LHCN-M2 (cell line): ENCODE measurements at regions not wholly inside any gene's neighbourhood (a gene's known extent, or its start where the extent isn't known, plus 50 kb on each side); places are given as distances from the start of the nearest gene placed in this dataset.
"Not testable (repeated sequence)": the region's sequence is repeated elsewhere in the genome, so short reads cannot be mapped to it uniquely, and the experiment has no call there.

ENCODE experiments used
- DNase-seq: peaks from one replicate; pipeline ENCODE4 v3.0.0-alpha.2; 2012; ENCODE audit warnings: low read depth

DNA sequence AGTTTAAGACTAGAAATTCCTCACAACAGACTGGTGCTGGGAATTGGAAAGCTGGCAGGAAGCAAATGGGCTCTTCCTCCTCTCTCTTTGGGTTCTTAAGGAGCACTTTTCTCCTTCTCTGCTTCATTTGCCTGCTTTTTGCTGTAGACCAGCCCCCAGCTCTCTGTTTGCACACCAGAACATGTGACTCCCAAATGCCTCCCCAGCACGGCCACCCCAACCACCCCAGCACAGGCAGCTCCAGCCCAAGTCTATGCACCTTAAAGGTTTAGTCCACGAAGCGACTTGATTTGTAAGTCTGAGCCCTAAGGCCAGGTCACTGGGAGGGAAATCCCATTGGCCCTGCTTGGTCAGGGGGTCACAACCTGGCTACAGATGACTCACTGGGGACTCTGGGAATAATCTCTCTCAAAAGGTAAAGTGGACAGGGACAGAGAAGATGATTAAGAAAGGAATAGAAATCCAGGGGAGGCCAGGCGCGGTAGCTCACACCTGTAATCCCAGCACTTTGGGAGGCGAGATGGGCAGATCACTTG lies 377.8 kb upstream of the PROK2 start:
- DNase-seq: no peak

DNA sequence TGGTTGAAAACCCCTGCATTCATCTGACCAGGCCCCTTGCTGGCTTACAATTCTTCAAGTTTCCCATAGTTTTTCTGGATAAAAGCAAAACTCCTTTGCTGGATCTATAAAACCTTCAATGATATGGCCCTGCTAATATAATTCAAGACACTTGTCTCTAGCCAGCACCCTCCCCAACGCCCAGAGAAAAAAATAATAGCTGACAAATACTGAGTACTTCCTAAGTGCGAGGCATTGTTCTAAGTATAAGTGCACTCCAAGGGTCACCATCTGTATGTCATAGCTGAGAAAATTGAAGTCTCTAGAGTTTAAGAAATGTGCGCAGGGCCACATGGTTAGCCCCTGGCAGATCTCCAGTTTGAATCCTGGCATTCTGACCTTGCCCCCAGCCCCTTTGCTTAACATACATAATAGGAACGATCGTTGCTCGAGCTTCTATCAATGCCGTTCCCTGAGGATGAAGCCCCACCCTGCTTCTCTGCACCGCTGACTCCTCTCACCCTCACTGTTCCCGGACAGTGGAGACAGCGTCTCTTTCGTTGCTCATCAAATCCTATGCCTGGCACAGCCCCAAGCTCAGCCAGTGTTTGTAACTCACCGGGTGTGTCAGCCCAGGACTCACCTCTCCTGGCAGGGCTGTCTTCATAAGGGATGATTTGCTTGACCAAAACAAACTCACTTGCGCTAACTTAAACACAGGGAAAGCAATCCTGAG lies 377.1 kb upstream of the PROK2 start:
- DNase-seq: peak; percentile 31

DNA sequence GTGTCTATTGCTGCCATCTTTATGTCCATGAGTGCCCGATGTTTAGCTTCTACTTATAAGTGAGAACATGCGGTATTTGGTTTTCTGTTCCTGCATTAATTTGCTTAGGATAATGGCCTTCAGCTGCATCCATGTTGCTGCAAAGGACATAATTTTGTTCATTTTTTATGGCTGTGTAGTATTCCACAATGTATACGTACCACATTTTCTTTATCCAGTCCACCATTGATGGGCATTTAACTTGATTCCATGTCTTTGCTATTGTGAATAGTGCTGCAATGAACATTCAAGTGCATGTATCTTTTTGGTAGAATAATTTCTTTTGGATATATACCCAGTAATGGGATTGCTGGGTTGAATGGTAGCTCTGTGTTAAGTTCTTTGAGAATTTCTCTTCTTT lies 376.3 kb upstream of the PROK2 start:
- DNase-seq: not testable (repeated sequence)

DNA sequence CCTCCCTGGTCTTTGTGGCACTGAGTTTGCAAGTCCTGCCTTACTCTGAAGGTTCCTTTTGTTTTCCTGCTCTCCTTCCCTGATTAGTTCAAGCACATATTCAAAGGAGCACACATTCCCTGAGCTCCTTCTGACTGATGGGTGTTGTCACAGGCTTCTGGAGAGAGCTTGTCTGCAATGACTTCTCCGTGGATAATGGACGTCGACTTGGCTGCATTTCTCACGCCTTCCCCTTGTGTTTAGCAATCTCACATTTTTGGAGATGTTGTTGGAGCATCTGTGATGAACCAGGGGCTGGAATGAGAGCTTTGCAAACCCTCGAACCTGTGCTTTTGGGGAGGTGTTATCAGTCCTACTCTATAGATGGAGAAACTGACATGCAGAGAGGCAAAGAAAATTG lies 375.4 kb upstream of the PROK2 start:
- DNase-seq: no peak

DNA sequence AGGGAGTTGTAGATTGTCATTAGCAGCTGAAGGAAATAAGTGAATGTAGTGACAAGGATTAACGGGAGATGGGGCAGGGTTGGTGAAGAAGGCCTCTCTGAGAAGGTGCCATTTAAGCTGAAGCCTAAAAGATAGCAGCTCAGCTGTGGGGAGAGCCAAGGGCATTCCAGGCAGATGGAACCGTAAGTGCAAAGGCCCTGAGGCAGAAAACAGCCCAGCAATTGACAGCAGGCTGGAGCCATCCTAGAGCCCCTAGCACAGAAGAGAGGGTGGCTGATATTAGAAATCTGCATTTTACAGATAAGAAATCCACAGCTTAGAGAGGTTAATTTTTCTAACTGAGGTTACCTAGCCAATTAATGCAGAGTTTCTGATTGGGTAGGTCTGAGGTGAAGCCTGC lies 374.5 kb upstream of the PROK2 start:
- DNase-seq: no peak

DNA sequence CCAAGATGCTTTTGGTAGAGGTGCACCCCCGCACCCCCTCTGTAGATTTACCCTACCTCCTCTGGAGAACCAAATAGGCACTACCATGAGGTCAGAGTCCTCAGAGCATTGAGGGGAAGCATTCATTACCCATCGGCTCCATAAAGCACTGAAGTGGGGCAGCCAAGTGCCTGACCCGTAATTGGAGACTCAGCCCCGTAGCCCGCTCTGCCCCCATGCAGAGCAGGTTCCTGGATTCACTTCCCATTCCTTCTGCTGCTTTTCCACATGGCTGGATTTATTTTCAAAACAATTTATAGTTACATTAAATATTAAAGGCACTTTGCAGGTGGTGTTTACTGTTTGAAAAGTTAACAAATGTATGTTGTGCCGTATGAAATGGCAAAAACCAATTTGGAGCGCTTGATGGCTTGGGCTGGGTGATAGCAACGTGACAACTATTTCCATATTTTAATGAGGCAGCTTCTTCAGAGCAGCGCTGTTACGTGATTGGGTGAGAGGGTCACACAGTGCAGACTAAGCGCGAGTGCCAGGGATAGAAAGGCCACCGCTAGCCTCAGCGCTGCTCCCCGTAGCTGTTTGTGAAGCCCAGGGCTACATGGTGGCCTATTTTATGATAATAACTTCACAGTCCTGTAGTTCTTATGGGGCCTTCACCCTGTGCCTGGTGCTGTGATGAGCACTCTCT lies 373.8 kb upstream of the PROK2 start:
- no peak for DNase-seq

DNA sequence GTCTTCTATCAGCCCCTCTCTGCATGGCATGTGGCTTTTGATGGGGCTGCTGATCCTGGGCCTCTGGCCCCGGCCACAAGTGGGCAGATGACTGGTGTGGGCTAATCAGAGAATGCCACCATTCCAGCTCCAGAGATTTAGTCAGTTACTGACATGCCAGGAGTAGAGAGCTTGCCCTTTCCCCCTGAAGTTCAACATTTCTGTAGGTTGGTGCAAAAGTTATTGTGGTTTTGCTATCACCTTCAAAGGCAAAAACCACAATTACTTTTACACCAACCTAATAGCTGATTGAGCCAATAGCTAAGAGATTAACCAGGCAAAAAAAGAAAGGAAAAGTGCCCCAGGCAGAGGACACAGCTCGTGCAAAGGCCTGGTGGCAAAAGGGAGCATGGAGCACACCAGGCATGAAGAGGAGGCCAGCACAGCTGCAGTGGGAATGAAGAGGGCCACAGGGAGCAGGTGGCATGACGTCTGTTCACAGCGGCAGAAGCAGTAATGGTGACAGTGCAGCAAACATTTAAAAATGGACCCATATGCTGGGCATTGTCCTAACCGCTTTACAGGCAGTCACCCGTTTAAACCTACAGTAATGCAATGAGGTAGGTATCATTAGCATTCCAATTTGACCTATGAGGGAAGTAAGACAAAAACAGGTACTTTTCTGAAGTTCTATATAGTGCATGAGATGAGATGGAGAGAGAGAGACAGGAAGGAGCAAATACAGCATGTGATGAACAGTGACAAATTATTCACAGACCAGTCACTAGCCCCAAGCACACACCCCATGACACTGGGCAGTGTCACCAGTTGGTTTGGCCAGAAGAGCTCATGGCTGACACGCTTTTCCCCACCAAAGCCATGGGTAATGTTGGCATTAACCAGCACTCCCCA lies 373.0 kb upstream of the PROK2 start:
- DNase-seq: no peak

DNA sequence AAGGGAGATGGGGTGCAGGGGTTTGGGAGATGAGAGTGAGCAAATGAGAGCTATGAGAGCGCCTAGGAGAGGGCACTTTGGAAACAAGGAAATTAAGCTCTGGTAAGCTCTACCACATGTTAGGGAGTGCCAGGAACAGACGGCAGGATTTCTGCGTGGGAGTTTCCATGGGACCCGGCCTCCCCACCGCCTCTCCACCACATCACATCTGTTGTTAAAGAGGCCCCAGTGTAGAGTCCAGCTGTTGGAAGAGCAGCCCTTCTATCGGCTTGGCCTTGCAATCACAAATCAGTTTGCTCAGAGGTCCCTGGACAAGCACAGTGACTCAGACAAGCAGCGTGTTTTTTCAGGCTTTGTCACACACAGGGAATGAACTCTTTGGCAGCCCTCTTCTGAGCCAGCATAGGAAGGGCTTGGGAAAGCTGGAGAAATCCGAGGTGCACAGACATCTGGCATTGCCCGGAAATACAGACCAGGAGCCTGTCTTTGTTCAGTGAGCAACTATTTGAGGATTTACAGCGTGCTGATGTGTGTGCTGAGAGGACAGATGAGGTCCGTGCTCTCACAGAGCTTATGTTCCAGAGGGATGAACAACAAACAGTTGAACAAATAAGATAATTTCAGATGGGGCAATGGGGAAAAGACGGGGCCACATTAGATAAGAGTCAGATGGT lies 370.6 kb upstream of the PROK2 start:
- DNase-seq: peak; percentile 100

DNA sequence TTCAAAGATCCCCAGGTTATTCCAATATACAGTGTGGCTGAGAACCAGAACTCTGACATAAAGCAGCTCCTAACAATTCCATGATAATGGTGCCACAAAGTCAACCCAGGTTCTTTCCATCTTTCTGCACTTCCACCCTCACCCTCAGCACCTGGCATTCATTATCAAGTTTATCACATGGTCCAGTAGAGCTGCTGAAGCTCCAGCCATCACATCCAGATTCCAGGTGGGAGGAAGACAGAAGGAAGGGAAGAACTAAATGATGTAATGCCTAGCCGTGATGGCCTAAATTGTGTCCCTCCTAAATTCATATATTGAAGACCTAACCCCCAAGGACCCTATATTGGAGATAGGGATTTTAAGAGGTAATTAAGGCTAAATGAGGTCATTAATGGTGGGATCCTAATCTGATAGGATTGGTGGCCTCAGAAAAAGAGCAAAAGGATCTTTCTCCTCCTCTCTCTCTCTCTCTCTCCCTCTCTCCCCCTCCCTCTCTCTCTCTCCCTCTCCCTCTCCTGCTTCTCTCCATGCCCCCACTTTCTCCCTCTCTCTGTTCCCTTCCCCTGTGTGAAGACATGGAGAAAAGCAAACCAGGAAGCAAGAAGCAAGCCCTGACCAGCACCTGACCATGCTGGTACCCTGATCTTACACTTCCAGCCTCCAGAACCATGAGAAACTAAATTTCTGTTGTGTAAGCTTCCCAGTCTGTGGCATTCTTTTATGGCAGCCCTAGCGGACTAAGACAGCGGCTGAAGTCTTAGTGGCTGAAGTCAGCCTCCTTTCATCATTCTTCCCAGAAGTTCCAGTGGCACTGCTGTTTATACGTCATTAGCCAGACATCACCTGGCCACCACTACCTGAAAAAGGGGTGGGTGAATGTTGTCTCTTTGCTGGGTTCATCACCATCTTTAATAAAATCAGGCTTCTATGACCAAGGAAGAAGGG lies 369.7 kb upstream of the PROK2 start:
- DNase-seq: peak; percentile 35

DNA sequence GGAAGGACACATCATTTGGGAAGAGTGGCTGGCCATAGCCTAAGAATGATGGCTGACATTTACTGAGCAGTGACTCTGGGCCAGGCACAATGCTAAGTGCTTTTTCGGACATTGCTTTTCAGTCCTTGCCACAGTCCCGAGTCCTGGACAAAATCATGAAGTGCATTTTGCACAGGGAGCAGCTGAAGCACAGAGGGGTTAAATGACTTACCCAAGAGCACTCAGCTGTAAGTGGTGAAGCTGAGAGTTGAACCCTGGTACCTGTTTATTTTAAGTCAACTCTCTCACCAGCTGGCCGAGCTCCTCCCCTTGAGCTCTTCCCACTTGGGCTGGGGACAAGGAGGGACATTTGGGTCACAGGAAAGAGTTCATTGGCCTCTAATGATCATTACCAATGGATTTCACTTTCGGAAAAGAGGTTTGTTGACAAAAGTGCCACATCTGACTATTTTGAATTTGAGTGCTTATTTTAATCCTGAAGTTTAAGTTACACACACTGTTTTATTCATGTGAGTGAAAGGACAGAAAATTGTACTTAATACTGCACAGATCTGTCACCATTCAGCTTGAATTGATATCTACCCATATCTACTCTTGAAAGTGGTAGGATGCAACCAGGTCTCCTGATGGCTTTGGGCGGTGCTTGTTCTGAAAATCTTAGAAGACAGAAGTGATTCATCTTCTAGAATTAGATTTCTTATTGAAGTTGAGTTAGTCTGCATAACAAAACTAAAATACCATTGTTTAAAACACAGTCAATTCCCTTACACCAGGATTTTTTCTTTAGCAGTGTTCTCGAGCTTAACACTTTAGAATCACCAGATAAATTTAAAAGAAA lies 368.7 kb upstream of the PROK2 start:
- DNase-seq: no peak

DNA sequence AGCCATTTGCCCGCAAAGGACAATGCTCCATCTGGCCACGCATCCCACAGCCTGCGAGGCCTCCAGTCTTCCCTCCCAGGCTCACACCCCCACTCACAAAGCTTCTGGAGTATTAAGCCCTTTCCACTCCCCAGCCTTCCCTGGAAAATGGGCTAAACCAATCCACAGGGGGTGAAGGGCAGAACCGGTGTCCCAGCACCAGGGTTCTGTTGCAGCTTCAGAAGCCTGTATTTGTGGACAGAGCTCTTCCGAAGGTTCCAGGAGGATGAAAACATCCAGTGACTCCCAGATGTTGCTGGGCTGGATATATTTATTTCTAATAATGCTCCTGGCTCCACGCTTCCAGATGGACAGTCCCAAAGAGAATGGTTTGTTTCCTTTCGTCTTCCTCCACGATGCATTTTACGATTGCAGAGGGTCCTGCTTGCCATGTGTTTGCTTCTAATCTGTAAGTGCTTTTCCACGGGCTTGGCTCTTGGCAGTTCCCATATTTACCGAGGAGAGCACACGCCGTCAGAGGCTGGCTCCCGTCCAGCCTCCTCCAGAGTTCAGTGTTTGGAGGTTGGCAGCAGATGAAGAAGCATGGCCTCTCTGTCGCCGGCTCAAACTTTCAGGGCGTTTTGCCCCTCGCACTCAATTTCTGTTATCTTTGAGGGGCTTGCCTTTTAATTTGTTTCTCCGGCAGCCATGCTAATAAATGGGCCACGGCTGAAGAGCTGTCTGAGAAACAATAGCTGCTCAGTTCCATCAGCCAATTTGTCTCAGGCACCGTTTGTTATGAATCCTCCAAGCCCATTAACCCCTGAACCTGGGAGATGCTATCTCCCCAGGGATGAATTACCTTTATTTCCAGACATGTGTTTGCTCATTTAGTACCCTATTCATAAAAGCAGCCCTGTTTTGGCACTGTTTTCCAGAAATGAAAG lies 367.9 kb upstream of the PROK2 start:
- peak; percentile 56 for DNase-seq

DNA sequence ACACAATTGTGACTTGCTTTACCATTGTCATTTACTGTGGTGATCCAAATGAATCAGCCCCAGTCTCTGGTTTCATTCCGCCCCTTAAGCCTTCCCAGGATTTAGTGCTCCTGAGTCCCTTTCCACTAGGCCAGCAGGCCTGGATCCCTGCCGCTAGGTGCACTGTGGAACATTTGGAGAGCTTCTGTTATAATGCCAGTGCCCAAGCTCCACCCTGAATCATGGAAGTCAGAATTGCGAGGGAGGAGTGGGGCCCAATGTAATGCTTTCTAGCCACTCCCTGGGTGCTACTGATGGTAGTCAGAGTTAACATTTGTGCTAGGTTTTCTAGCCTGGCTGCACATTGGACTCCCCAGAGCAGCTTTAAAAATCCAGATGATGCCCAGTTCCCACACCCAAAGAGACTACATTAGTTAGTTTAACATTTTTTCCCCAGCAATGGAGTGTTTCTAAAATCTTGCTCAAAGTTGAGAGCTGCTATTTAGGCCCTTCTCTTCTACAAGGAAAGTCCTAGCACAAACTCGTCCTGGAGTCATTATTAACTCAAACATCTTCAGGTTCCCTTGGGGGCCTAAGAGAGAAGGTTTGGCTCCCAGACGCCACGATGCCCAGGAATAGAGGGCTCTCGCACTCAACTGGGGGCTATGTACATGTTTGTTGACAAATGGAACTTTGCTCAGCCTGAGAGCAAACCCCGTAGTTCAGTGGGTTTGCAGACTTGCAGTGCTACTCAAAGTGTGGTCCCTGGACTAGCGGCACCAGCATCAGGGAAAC lies 366.7 kb upstream of the PROK2 start:
- no peak for DNase-seq

DNA sequence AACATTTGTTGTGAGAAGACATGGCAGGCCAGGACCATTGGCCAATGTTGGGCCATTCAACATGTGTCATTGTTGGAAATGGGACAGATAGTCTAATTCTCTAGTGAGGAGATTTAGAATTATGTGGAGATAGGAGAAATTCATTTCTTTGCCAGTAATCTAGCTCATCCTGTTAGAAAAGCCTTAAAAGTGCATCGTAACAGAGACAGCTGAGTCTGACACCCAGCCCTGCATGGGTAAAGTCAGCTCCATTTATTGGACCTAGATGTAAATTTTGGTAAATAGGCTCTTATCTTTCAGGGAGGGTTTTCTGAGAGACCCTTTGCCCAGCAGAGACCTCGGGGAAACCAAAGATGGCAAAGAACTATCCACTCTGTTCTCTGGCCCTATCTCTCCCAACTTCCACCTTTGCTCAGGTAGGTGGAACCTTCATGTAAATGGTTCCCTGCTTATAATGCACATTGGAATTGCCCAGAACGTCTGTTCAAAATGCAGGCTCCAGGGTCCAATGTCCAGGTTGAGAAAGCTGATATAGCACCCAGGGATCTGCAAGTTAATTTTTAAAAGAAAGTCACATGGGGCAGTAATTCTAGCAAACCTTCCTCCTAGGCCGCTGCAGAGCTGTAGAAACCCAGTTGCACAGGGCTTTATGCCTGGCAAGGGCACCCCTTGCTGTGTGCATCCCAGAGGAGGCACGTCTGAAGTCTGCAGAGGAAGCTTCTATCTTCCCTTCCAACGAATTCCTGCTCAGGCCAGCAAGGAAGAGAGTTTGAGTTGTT lies 365.9 kb upstream of the PROK2 start:
- no peak for DNase-seq

DNA sequence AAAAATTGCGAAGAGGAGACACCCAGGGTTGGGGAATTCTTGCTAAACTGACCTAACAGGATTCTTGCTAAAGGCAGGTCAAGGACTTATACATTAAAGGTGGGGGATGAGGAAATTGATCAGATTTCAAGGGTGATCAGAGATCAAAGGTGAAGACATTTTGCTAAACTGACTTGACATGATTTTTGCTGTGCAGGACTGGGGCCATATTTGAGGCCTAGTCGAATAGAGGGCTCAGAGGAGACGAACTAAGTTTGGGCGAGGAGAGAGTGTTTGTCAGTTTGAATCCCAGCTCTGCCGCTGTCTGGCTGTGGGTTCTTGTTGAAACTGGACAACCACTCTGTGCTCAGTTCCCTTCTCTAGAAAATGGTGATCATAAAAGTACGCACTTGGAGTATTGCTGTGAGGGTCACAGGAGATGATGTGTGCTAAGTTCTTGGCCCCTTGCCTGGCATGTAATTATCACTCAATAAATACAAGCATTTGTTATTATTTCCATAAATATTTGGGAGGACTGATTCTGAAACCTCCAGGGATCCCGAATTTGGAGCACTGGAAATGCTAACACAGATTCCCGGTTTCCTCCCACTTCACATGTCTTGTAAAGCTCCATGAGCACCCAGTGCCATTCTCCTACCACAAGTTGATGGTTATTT lies 364.8 kb upstream of the PROK2 start:
- no peak for DNase-seq

DNA sequence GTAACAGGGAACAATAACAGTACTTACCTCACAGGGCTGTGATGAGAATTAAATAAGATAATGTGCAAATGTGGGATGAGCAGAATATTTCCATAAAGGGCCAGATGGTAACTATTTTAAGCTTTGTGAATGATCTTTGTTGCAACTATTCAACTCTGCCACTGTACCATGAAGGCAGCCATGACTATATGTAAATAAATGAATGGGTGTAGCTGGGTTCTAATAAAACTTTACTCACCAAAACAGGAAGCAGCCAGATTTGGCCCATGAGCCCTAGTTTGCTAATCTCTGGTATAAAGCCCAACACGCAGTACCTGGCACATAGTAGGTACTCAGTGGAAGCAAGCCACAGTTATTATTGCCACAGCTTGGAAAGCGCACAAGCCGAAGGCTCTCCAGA lies 362.7 kb upstream of the PROK2 start:
- no peak for DNase-seq
